SU-DHL-6 (cell line): ENCODE measurements at regions not wholly inside any gene's neighbourhood (a gene's known extent, or its start where the extent isn't known, plus 50 kb on each side); places are given as distances from the start of the nearest gene placed in this dataset.

ENCODE experiments used
- CTCF ChIP-seq: fragments of 200-600 bp; sonication (generic); IDR thresholded peaks from one replicate; pipeline ENCODE4 v1.5.1; 2017; ENCODE audit warnings: antibody characterized with exemption, mild to moderate bottlenecking, low read length, moderate library complexity; ENCODE audit not compliant: insufficient read depth, poor library complexity, severe bottlenecking
- EZH2phosphoT487 ChIP-seq: fragments of 200-600 bp; sonication (generic), shearing (Covaris generic); conservative IDR thresholded peaks from 2 replicates; pipeline ENCODE4 v1.6.1; 2018; ENCODE audit warnings: mild to moderate bottlenecking, antibody characterized with exemption, low read length, moderate library complexity, mixed read lengths

GRCh38 chr10:30756151-30756550 is 126.6 kb upstream of the LYZL2 start:
- no peak for TF ChIP-seq CTCF
- TF ChIP-seq EZH2phosphoT487: no peak
